Kidney tubule cell (primary cell): ENCODE measurements at regions not wholly inside any gene's neighbourhood (a gene's known extent, or its start where the extent isn't known, plus 50 kb on each side); places are given as distances from the start of the nearest gene placed in this dataset.
"Not testable (repeated sequence)": the region's sequence is repeated elsewhere in the genome, so short reads cannot be mapped to it uniquely, and the experiment has no call there.

Source experiments
- DNase-seq: peaks from one replicate; pipeline ENCODE4 v3.0.0-alpha.2; 2018; ENCODE audit warnings: low spot score

DNA sequence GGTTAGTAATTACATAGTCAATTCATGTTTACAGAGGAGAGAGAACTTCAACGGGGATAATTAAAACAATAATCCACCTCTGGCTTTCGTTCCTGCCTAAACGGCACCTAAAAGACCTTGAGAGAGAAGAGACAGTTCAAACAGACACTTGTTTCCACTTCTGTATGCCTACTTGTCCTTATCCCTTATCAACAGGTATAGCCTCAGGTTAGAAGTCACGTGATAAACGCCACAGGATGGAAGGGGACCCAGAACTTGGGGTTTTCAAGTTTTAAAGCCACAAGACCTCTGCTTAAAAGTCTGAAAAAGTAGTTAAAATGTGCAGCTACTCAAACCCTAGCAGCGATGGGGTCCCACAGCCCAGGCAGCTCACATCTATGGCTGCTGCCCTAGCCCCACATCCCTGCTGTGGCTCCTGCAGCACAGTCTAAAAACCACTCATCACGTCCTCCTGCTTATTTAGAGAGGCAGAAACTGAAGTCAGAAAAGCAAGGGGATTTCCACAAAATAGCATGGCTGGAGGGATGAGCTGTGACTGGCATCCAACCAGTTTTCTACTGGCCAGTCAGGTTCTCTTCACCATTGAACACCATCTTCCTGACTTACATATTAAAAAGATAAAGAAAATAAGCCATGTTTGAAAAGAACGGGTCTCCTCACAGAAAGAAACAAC lies 51.2 kb upstream of the SEC16B start:
- peak; percentile 61 for DNase-seq

DNA sequence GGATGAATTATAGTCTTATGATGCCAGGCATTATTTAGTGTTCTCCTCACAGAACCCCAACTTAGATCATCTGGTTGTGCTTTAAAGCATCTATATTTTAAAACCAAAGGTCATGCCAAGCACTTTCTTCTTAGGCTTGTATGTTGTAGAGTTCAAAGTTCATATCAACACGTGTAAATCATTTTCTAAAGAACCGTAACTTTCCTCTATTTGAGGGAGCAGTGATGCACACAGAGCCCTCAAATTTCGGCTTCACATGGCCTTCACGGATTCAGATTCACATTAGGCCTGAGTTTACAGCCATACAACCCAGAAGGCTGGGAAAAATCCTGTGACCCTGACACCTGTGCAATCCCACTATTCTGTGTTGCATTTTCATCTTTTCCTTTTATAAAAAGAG lies 52.1 kb upstream of the SEC16B start:
- no peak for DNase-seq

- DNase-seq: peak; percentile 31
Measured at GRCh38 chr1:178023181-178023618, 53.3 kb upstream of the SEC16B start.

DNA sequence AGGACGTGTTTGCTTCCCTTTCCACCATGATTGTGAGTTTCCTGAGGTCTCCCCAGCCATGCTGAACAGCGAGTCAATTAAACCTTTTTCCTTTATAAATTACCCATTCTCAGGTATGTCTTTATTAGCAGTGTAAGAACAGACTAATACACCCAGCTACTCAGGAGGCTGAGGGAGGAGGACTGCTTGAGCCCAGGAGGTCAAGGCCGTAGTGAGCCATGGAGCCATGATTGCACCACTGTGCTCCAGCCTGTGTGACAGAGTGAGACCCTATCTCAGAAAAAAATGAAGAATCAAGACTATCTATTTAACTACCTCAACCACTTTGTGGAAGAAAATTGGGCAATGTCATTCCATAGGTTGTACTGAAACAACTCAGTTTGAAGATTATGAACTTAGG lies 54.6 kb upstream of the SEC16B start:
- no peak for DNase-seq

GRCh38 chr1:178025613-178026356 lies 55.9 kb upstream of the SEC16B start:
- DNase-seq: no peak

GRCh38 chr1:178028841-178029481 lies 59.1 kb upstream of the SEC16B start:
- no peak for DNase-seq

DNA sequence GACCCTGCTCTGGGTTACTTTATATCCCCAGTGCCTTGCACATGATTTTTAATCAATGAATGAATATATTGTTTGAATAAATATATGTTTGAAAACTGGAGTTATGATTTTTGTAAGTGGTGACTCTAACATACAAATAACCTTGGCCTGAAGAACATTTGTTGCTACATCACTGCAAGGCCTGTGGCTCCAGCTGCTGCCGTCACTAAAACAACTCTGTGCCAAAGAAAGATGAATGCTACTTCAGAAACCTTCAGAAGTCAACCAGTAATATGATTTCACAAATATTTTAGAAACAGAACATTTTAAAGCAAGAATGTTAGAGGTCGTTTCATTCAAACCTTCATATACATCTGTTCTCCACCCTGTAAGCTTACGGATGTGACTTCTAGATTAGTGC lies 60.6 kb upstream of the SEC16B start:
- no peak for DNase-seq

DNA sequence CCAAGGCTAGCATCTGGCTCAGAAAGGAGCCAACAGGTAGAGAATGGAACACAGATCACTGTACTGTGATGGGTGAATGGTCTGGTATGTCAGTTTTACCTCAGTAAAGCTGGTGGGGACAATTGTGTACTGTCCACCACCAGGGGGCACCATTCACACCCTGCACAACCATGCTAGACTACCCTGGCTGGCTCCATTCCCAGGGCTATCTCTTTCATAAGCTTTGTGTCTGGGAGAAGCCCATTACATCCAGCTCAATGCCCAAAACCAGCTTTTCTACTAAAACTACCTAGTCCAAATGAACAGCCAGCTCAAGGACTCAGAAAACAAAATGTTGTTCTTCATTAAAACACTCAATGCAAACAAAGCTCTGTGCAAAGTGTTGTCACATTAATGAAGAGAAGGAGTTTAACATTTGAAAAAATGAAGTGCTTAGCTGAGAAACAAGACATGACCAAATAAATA lies 62.0 kb upstream of the RASAL2 start:
- DNase-seq: peak; percentile 86

DNA sequence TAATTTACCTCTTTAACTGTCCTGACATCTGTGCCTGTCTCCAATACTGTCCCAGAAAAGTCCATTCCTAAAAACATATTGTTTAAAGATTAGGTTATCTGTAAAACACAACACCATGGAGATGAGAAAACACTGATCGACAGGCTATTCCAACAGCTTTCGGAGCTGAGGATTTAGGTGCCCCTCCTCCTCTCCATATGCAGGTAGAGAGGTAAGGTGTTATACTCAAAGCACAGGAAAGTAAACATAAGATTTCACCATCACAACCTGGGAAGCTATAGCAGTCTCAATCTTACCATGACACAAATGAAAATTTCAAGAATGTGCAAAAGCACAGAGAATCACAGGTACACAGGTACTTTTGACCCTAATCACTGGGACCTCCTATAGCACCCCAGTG lies 60.9 kb upstream of the RASAL2 start:
- no peak for DNase-seq

GRCh38 chr1:178034676-178035075 lies 59.2 kb upstream of the RASAL2 start:
- DNase-seq: peak; percentile 64

DNA sequence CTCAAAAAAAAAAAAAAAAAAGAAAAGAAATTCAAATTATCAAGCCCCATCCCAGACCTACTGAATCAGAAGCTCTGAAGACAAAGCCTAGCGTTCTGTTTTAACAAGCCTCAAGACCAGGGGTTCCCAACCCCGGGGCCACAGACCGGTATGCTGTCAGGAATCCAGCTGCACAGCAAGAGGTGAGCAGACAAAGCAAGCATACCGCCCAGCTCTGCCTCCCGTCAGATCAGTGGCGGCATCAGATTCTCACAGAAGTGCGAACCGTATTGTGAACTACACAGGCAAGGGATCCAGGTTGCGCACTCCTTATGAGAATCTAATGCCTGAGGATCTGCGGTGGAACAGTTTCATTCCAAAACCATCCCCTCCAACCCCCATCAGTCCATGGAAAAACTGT lies 57.8 kb upstream of the RASAL2 start:
- DNase-seq: no peak

- DNase-seq: peak; percentile 84
Measured at GRCh38 chr1:178037510-178038253, 56.2 kb upstream of the RASAL2 start.

DNA sequence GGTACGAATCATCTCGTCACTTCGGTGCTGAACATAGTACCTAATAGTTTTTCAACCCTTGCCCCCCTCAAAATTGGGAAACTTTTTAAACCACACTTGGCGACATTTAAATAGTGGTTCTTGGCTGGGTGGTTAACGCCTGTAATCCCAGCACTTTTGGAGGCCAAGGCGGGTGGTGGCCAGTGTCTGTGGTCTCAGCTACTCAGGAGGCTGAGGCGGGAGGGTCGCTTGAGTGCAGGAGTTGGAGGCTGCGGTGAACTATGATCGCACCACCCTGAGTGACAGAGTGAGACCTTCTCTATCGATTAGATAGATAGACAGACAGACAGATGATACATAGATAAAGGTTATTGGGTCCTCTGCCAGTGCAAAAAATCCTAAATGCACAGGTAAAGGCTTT lies 55.5 kb upstream of the RASAL2 start:
- DNase-seq: no peak

- peak; percentile 29 for DNase-seq
Measured at GRCh38 chr1:178039891-178040290, 54.0 kb upstream of the RASAL2 start.

DNA sequence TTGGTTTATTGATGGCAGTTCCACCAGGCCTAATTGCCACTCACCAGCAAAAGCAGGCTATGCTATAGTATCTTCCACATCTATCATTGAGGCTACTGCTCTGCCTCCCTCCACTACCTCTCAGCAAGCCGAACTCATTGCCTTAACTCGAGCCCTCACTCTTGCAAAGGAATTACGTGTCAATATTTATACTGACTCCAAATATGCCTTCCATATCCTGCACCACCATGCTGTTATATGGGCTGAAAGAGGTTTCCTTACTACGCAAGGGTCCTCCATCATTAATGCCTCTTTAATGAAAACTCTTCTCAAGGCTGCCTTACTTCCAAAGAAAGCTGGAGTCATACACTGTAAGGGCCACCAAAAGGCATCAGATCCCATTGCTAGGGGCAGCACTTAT lies 50.0 kb upstream of the RASAL2 start:
- not testable (repeated sequence) for DNase-seq
